GM12878 (cell line): ENCODE measurements at regions not wholly inside any gene's neighbourhood (a gene's known extent, or its start where the extent isn't known, plus 50 kb on each side); places are given as distances from the start of the nearest gene placed in this dataset.

ENCODE experiments used
- CTCF ChIP-seq, 3 experiments: IDR thresholded peaks in 2 of 3; conservative IDR thresholded peaks in 1 of 3; 2 replicates each; pipeline ENCODE4 v1.5.1; 2011; ENCODE audit warnings: low read depth in 3 of 3, low read length in 3 of 3, mild to moderate bottlenecking in 3 of 3, control low read depth in 2 of 3, moderate library complexity in 2 of 3, inconsistent platforms in 1 of 3, mixed read lengths in 1 of 3; ENCODE audit not compliant: control insufficient read depth in 2 of 3, insufficient read depth in 1 of 3; ENCODE audit errors: extremely low read depth in 1 of 3
- TCF12 ChIP-seq: IDR thresholded peaks from 2 replicates; pipeline ENCODE4 v1.6.1; 2011; ENCODE audit warnings: low read depth, mild to moderate bottlenecking, low read length
- ZBTB40 ChIP-seq: fragments of 450-650 bp; IDR thresholded peaks from 2 replicates; pipeline ENCODE4 v1.6.1; 2016; ENCODE audit warnings: mild to moderate bottlenecking, moderate library complexity, borderline replicate concordance

GRCh38 chr10:33897291-33897752, 562.9 kb upstream of the NRP1 start:
- TF ChIP-seq CTCF (IDR thresholded peaks at IDR 0.05 in 2 of 3, conservative IDR thresholded peaks at IDR 0.05 in 1 of 3; ENCODE audit: control insufficient read depth in 2 of 3, extremely low read depth in 1 of 3, insufficient read depth in 1 of 3, low read depth in 3 of 3, low read length in 3 of 3): no peak
- no peak for TF ChIP-seq TCF12
- no peak for TF ChIP-seq ZBTB40
